ES-I3 (cell line): ENCODE measurements at regions not wholly inside any gene's neighbourhood (a gene's known extent, or its start where the extent isn't known, plus 50 kb on each side); places are given as distances from the start of the nearest gene placed in this dataset.
A peak's percentile ranks its signal among the peaks of the same experiment; 100 is the strongest.
"Not testable (repeated sequence)": the region's sequence is repeated elsewhere in the genome, so short reads cannot be mapped to it uniquely, and the experiment has no call there.

ENCODE experiments used
- H3K36me3 ChIP-seq: 2 replicates; pipeline ENCODE4 v1.6.1; 2013; ENCODE audit warnings: mild to moderate bottlenecking, low read length, control low read depth, moderate library complexity; ENCODE audit not compliant: insufficient read depth
- H3K4me1 ChIP-seq: 2 replicates; pipeline ENCODE4 v1.6.1; 2013; ENCODE audit warnings: mild to moderate bottlenecking, control low read depth, low read length; ENCODE audit not compliant: insufficient read depth
- H3K9ac ChIP-seq: 2 replicates; pipeline ENCODE4 v1.6.1; 2013; ENCODE audit warnings: low read depth, mild to moderate bottlenecking, low read length, moderate library complexity
- H3K9me3 ChIP-seq: 2 replicates; pipeline ENCODE4 v1.6.1; 2013; ENCODE audit warnings: mild to moderate bottlenecking, low read length, moderate library complexity; ENCODE audit not compliant: control insufficient read depth, insufficient read depth

- peak overlapping the region; percentile 54; the same call in 1 of the 2 replicates for H3K9ac ChIP-seq
- no peaks in the 10 kb centered on the region; the same call in 1 of the 2 replicates for H3K4me1 ChIP-seq
- H3K36me3 ChIP-seq = no peaks in the 10 kb centered on the region
- H3K9me3 ChIP-seq = no peaks in the 10 kb centered on the region
These were observed 1467.1 kb downstream of the FOXD4L5 start for GRCh38 chr9:63817622-63818518.

- no peaks in the 10 kb centered on the region for H3K9me3 ChIP-seq
- no peaks in the 10 kb centered on the region for H3K36me3 ChIP-seq
- no peaks in the 10 kb centered on the region; the same call in 1 of the 2 replicates for H3K4me1 ChIP-seq
- H3K9ac ChIP-seq = peak overlapping the region; percentile 54; the same call in 1 of the 2 replicates
These were observed 1468.0 kb downstream of the FOXD4L5 start for GRCh38 chr9:63816751-63817621.

GRCh38 chr9:63814970-63815669 is 1469.9 kb downstream of the FOXD4L5 start:
- not testable (repeated sequence) for H3K36me3 ChIP-seq, H3K4me1 ChIP-seq, H3K9me3 ChIP-seq
- peak overlapping the region; percentile 1; the same call in 1 of the 2 replicates for H3K9ac ChIP-seq

DNA sequence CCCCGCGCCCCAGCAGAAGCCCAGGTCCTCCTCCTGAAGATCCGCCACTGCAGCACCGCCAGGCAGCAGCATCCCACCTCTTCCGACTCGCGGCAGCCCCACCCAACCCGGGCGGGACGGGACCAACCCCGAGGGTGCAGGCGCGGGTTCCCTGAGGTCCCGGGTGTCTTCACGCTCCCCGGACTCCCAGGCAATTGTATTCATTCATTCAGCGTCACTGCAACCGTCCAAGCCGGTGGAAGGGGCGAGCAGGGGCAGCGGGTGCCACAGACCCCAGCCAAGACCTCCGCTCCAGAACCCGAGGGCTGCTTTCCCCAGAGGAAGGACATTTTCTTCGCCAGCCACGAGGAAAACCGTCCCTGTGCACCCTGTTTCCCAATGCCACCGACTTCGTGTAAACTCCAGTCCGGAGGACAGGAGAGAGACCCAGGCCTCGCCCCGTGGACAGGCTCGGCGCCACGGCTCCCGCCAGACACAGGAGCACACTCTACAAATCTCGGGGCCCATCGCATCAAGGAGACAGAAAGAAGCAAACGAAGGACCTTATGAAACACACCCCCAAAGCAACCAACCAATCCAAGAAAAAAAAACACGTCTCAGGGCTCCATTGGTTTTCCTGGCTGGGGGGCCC is 1471.5 kb downstream of the FOXD4L5 start:
- H3K9ac ChIP-seq = peak overlapping the region; percentile 30; the same call in 1 of the 2 replicates
- not testable (repeated sequence) for H3K36me3 ChIP-seq, H3K4me1 ChIP-seq, H3K9me3 ChIP-seq

- H3K9ac ChIP-seq = peak overlapping the region; percentile 20; the same call in 1 of the 2 replicates
- not testable (repeated sequence) for H3K36me3 ChIP-seq, H3K9me3 ChIP-seq, H3K4me1 ChIP-seq
These were observed 1472.2 kb downstream of the FOXD4L5 start for GRCh38 chr9:63812822-63813221.

DNA sequence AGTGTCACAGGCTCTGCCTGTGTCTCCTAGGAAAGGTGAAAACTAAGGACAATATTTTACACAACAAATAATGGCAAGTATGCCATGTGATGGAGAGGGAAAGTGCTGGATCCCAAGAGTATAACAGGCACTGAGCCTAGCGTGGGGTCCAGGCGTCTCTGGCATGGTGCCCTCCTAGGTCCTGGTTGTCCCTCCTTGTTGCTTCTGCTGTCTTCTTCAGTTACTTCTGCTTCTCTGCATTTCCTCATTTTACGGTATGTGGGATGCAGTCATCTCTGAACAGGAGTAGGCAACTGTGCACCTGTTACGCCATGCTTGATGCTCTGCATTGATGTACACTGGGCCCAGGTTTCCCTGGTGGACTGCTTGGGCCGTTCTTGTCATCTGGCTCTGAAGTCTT is 1480.8 kb downstream of the FOXD4L5 start:
- H3K36me3 ChIP-seq, H3K4me1 ChIP-seq, H3K9ac ChIP-seq, H3K9me3 ChIP-seq: not testable (repeated sequence)

GRCh38 chr9:63794081-63794685 is 1490.8 kb downstream of the FOXD4L5 start:
- H3K36me3 ChIP-seq, H3K9ac ChIP-seq, H3K4me1 ChIP-seq, H3K9me3 ChIP-seq: not testable (repeated sequence)

DNA sequence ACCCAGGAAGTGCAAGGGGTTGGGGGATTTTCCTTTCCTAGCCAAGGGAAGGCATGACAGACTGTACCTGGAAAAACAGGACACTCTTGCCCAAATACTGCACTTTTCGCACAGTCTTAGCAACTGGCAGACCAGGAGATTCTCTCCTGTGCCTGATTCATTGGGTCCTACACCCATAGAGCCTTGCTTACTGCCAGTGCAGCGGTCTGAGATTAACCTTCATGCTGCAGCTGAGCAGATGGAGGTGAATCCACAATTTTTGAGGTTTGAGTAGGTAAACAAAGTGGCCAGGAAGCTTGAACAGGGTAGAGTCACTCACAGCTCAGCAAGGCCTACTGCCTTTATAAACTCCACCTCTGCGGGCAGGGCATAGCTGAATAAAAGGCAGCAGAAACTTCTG is 1497.6 kb downstream of the FOXD4L5 start:
- not testable (repeated sequence) for H3K4me1 ChIP-seq, H3K36me3 ChIP-seq, H3K9me3 ChIP-seq, H3K9ac ChIP-seq

DNA sequence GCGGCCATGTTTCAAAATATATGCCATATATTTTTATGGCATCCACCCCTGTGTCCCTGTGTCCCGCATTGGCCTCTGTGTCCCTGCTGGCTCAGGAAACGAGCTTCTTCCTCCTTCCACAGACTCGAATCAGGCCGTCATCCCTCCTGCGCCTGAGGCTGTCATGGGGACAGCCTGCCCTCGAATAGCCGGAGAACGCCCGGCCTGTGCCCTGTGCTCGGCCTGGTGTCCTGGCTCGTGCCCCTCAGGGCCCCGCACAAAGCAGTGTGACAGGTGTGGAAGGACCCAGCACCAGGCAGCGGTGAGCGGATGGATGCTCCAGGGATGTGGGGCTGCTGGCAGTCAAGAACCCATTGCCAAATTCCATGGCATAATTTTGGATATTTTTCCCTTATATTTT is 1500.0 kb downstream of the FOXD4L5 start:
- not testable (repeated sequence) for H3K9ac ChIP-seq, H3K36me3 ChIP-seq, H3K9me3 ChIP-seq, H3K4me1 ChIP-seq

DNA sequence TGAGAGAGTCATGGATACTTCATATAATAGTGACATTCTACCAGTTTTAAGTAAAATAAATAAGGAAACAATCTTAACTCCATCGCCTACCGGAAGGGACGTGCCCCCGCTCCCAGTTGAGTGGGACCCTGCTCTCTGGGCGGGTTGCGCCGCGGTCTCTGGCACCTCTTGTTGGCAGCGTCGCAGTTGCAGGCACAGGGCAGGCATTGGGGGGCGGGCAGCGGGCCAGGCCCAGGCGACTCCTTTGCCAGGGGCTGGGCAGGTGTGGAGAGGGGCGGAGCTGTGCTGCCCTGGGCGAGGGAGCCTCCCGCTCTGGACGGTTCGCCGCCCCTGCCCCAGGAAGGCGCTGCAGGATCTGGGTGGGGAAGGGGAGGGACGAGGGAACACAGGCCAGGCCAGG is 1500.6 kb downstream of the FOXD4L5 start:
- H3K9ac ChIP-seq, H3K9me3 ChIP-seq, H3K36me3 ChIP-seq, H3K4me1 ChIP-seq: not testable (repeated sequence)

GRCh38 chr9:63781817-63782439 is 1503.1 kb downstream of the FOXD4L5 start:
- peak overlapping the region; percentile 40; the same call in 1 of the 2 replicates for H3K9ac ChIP-seq
- not testable (repeated sequence) for H3K36me3 ChIP-seq, H3K9me3 ChIP-seq

GRCh38 chr9:63781390-63781789 is 1503.6 kb downstream of the FOXD4L5 start:
- not testable (repeated sequence) for H3K36me3 ChIP-seq, H3K9me3 ChIP-seq, H3K4me1 ChIP-seq
- H3K9ac ChIP-seq = peak overlapping the region; percentile 40; the same call in 1 of the 2 replicates

More at GRCh38 chr9:63781817-63782439, 1503.1 kb downstream of the FOXD4L5 start:
- not testable (repeated sequence) for H3K4me1 ChIP-seq

- not testable (repeated sequence) for H3K36me3 ChIP-seq, H3K9me3 ChIP-seq, H3K9ac ChIP-seq, H3K4me1 ChIP-seq
These were observed 1508.8 kb downstream of the FOXD4L5 start for GRCh38 chr9:63776220-63776619.
